Thoracic aorta (tissue), 2 donors: ENCODE measurements at regions not wholly inside any gene's neighbourhood (a gene's known extent, or its start where the extent isn't known, plus 50 kb on each side); places are given as distances from the start of the nearest gene placed in this dataset.

Experiments
- ATAC-seq: fragments of 150-250 bp; one replicate; pipeline ENCODE4 v1.8.0; 2017; ENCODE audit warnings: low read depth; ENCODE audit not compliant: insufficient number of reproducible peaks, low FRiP score
- DNase-seq: peaks from one replicate; pipeline ENCODE4 v3.0.0-alpha.2; 2020; ENCODE audit warnings: low spot score
- H3K27ac ChIP-seq, 2 donors: fragments of 200-600 bp; sonication (generic); 1 replicate in 1 of 2; 2 replicates in 1 of 2; pipeline ENCODE4 v1.5.1; 2016; ENCODE audit warnings: mild to moderate bottlenecking in 2 of 2, moderate library complexity in 2 of 2
- H3K27me3 ChIP-seq: fragments of 200-600 bp; sonication (generic); replicated peaks from 2 replicates; pipeline ENCODE4 v1.6.0; 2016; ENCODE audit warnings: mild to moderate bottlenecking; ENCODE audit not compliant: insufficient read depth
- H3K36me3 ChIP-seq: fragments of 200-600 bp; sonication (generic); one replicate; pipeline ENCODE4 v1.5.1; 2016
- H3K4me1 ChIP-seq, 2 donors: fragments of 200-600 bp; sonication (generic); 1 replicate in 1 of 2; 2 replicates in 1 of 2; pipeline versions ENCODE4 v1.5.1 to v1.6.0; 2016; ENCODE audit warnings: low read depth in 2 of 2, mild to moderate bottlenecking in 1 of 2; ENCODE audit not compliant: control insufficient read depth in 1 of 2
- H3K4me3 ChIP-seq: fragments of 200-600 bp; sonication (generic); 2 replicates; pipeline ENCODE4 v1.5.1; 2016; ENCODE audit warnings: mild to moderate bottlenecking
- H3K9me3 ChIP-seq: fragments of 200-600 bp; sonication (generic); 2 replicates; pipeline ENCODE4 v1.5.1; 2016
- CTCF ChIP-seq: fragments of 200-600 bp; sonication (generic); IDR thresholded peaks from one replicate; pipeline ENCODE4 v1.5.1; 2019; ENCODE audit warnings: antibody characterized with exemption

- TF ChIP-seq CTCF: no peak
- H3K9me3 ChIP-seq: no peaks in the 10 kb centered on the region
- no peak for ATAC-seq
Observed at GRCh38 chr7:12861070-12861469, 173.6 kb downstream of the ARL4A start.

GRCh38 chr7:12862146-12862545 is 174.7 kb downstream of the ARL4A start:
- ATAC-seq: no peak
- Histone ChIP-seq H3K36me3 (no peaks in the 10 kb centered on the region), H3K27me3 (no peaks in the 10 kb centered on the region), H3K4me3 (no peak overlapping the region), H3K27ac (no peak overlapping the region), H3K9me3 (no peaks in the 10 kb centered on the region), H3K4me1 (no peaks in the 10 kb centered on the region)
- DNase-seq: no peak
- TF ChIP-seq CTCF: no peak

More at GRCh38 chr7:12861070-12861469, 173.6 kb downstream of the ARL4A start:
- H3K27me3 ChIP-seq: no peaks in the 10 kb centered on the region
- H3K27ac ChIP-seq: no peak overlapping the region
- H3K4me3 ChIP-seq: no peak overlapping the region
- H3K4me1 ChIP-seq: no peaks in the 10 kb centered on the region
- DNase-seq: no peak
- no peaks in the 10 kb centered on the region for H3K36me3 ChIP-seq

GRCh38 chr7:12864470-12865046 is 177.1 kb downstream of the ARL4A start:
- DNase-seq (no peak), ATAC-seq (no peak)
- no peaks in the 10 kb centered on the region for H3K36me3 ChIP-seq
- no peaks in the 10 kb centered on the region for H3K4me1 ChIP-seq
- no peak overlapping the region for H3K27ac ChIP-seq
- H3K27me3 ChIP-seq: no peaks in the 10 kb centered on the region
- no peak for TF ChIP-seq CTCF
- H3K4me3 ChIP-seq: no peak overlapping the region
- no peaks in the 10 kb centered on the region for H3K9me3 ChIP-seq

- no peak overlapping the region for H3K4me3 ChIP-seq
- ATAC-seq: no peak
- TF ChIP-seq CTCF: no peak
- H3K9me3 ChIP-seq: no peaks in the 10 kb centered on the region
- H3K27me3 ChIP-seq: no peaks in the 10 kb centered on the region
- no peak overlapping the region for H3K27ac ChIP-seq
- no peaks in the 10 kb centered on the region for H3K36me3 ChIP-seq
- no peaks in the 10 kb centered on the region for H3K4me1 ChIP-seq
- no peak for DNase-seq
Observed at GRCh38 chr7:12865593-12865992, 178.2 kb downstream of the ARL4A start.

- TF ChIP-seq CTCF: no peak
- no peak for DNase-seq
- no peak for ATAC-seq
Observed at GRCh38 chr7:12866207-12866606, 178.8 kb downstream of the ARL4A start.

More at GRCh38 chr7:12866207-12866606, 178.8 kb downstream of the ARL4A start:
- H3K4me1 ChIP-seq: no peaks in the 10 kb centered on the region
- H3K27me3 ChIP-seq: no peaks in the 10 kb centered on the region
- no peak overlapping the region for H3K4me3 ChIP-seq
- H3K9me3 ChIP-seq: no peaks in the 10 kb centered on the region
- H3K27ac ChIP-seq: no peak overlapping the region
- no peaks in the 10 kb centered on the region for H3K36me3 ChIP-seq
